ENCODE measurements at regions not wholly inside any gene's neighbourhood (a gene's known extent, or its start where the extent isn't known, plus 50 kb on each side); places are given as distances from the start of the nearest gene placed in this dataset.

DNA sequence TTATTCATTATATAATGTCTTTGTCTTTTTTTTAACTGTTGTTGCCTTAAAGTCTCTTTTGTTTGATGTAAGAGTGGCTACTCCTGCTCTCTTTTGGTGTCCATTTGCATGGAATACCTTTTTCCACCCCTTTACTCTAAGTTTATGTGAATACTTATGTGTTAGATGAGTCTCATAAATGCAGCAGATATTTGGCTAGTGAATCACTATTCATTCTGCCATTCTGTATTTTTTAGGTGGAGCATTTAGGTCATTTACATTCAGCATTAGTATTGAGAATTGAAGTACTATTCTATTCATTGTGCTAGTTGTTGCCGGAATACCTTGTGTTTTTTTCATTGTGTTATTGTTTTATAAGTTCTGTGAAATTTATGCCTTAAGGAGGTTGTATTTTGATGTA, 317.1 kb downstream of the ANXA1 start:
- WGBS, 2 donors = 87% methylated on average over 1 of the region's 1 CpG
- intact Hi-C loops (cut with DNase I) = no loop called here
- H3K27me3 ChIP-seq (ENCODE audit: control insufficient read depth in 1 of 2, insufficient read depth in 2 of 2, low read length in 1 of 2) = no peaks in the 10 kb centered on the region

GRCh38 chr9:73470766-73471165, 319.1 kb downstream of the ANXA1 start:
- DNase-seq (no peak), ATAC-seq (ENCODE audit: low FRiP score) (no peak)
- H3K9me3 ChIP-seq (ENCODE audit: control insufficient read depth, low read length) = no peaks in the 10 kb centered on the region
- H3K4me3 ChIP-seq (ENCODE audit: low read length in 2 of 2) = no peak overlapping the region
- H3K4me1 ChIP-seq (ENCODE audit: control insufficient read depth in 1 of 2, insufficient read depth in 2 of 2, low read length in 2 of 2) = no peaks in the 10 kb centered on the region
- intact Hi-C loops (cut with DNase I) = no loop called here
- no peaks in the 10 kb centered on the region for H3K27me3 ChIP-seq (ENCODE audit: control insufficient read depth in 1 of 2, insufficient read depth in 2 of 2, low read length in 1 of 2)
- H3K36me3 ChIP-seq (ENCODE audit: control insufficient read depth in 1 of 2, insufficient read depth in 2 of 2, low read length in 1 of 2) = no peaks in the 10 kb centered on the region
- H3K27ac ChIP-seq (ENCODE audit: low read depth in 1 of 2, low read length in 2 of 2) = no peak overlapping the region
- WGBS, 2 donors = 48 to 52% methylated on average over 3 of the region's 3 CpGs

More for the DNA sequence above, 317.1 kb downstream of the ANXA1 start:
- ATAC-seq (ENCODE audit: low FRiP score) = no peak
- H3K36me3 ChIP-seq (ENCODE audit: control insufficient read depth in 1 of 2, insufficient read depth in 2 of 2, low read length in 1 of 2) = no peaks in the 10 kb centered on the region
- no peak overlapping the region for H3K27ac ChIP-seq (ENCODE audit: low read depth in 1 of 2, low read length in 2 of 2)
- no peak for DNase-seq
- no peaks in the 10 kb centered on the region for H3K4me1 ChIP-seq (ENCODE audit: control insufficient read depth in 1 of 2, insufficient read depth in 2 of 2, low read length in 2 of 2)
- H3K9me3 ChIP-seq (ENCODE audit: control insufficient read depth, low read length) = no peaks in the 10 kb centered on the region
- no peak overlapping the region for H3K4me3 ChIP-seq (ENCODE audit: low read length in 2 of 2)

DNA sequence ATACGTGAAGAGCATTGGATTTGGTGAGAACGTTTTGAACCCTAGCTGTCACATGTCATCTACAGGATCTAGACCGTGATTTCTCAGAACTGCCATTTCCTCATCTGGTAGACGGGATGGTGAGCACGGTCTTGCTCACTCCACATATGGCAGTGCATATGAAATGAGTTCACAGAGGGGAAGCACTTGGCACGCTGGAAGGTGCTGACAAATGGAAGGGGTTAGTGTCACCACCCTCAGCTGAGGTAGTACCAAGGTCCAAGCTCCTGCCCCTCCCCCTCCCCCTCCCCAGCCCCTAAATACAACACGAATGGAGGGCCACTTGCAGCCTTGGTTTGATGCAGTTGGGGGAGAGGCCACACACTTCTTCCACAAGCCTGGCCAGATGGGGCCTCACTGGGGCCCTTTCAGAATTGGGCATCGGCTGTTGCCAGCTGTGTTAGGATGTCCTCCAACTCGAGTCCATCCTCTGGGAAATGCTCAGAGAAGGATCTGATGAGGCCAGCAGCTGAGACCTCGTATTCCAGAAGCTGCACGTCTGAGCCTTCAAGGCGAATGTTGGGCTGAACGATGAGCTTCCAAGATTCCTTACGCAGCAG, 322.4 kb downstream of the ANXA1 start:
- intact Hi-C loops (cut with DNase I) = no loop called here
- Histone ChIP-seq H3K27ac (ENCODE audit: low read depth in 1 of 2, low read length in 2 of 2) (no peak overlapping the region), H3K36me3 (ENCODE audit: control insufficient read depth in 1 of 2, insufficient read depth in 2 of 2, low read length in 1 of 2) (no peaks in the 10 kb centered on the region), H3K27me3 (ENCODE audit: control insufficient read depth in 1 of 2, insufficient read depth in 2 of 2, low read length in 1 of 2) (no peaks in the 10 kb centered on the region), H3K4me3 (ENCODE audit: low read length in 2 of 2) (no peak overlapping the region), H3K4me1 (ENCODE audit: control insufficient read depth in 1 of 2, insufficient read depth in 2 of 2, low read length in 2 of 2) (no peaks in the 10 kb centered on the region), H3K9me3 (ENCODE audit: control insufficient read depth, low read length) (no peaks in the 10 kb centered on the region)
- DNase-seq = no peak
- WGBS, 2 donors = 85 to 87% methylated on average over 14 of the region's 14 CpGs
- ATAC-seq (ENCODE audit: low FRiP score) = peak; percentile 13

- Histone ChIP-seq H3K27ac (ENCODE audit: low read depth in 1 of 2, low read length in 2 of 2) (no peak overlapping the region), H3K4me1 (ENCODE audit: control insufficient read depth in 1 of 2, insufficient read depth in 2 of 2, low read length in 2 of 2) (no peaks in the 10 kb centered on the region), H3K9me3 (ENCODE audit: control insufficient read depth, low read length) (no peaks in the 10 kb centered on the region), H3K36me3 (ENCODE audit: control insufficient read depth in 1 of 2, insufficient read depth in 2 of 2, low read length in 1 of 2) (no peaks in the 10 kb centered on the region), H3K27me3 (ENCODE audit: control insufficient read depth in 1 of 2, insufficient read depth in 2 of 2, low read length in 1 of 2) (no peaks in the 10 kb centered on the region), H3K4me3 (ENCODE audit: low read length in 2 of 2) (no peak overlapping the region)
- 91 to 98% methylated on average over 20 of the region's 20 CpGs for WGBS, 2 donors
- intact Hi-C loops (cut with DNase I) = no loop called here
- DNase-seq = peak in 1 of 2 donors; percentile 74
- ATAC-seq (ENCODE audit: low FRiP score) = peak; percentile 59
Measured at GRCh38 chr9:73474625-73475024, 323.0 kb downstream of the ANXA1 start.

DNA sequence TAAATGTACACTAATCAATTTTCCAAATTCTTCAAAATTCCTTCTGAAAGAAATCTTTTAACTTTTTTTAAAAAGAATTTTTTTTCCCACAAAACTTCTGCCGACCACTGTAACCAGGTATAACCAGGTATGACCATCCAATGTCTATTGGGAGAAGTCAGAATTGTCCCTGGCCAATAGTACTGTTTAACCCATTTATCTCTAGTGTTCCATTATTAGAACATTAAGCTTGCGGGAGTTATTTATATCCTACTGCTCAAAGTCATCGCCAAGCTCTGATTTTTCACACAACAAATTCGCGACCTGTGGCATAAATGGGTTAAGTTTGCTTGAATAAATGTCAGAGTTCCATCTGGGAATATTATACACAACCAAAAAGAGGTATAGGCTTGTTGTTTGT, 343.2 kb downstream of the ANXA1 start:
- ATAC-seq (ENCODE audit: low FRiP score) (no peak), DNase-seq (no peak)
- H3K36me3 ChIP-seq (ENCODE audit: control insufficient read depth in 1 of 2, insufficient read depth in 2 of 2, low read length in 1 of 2) = no peaks in the 10 kb centered on the region
- H3K4me3 ChIP-seq (ENCODE audit: low read length in 2 of 2) = no peak overlapping the region
- 79 to 83% methylated on average over 5 of the region's 5 CpGs for whole genome bisulfite sequencing, 2 donors
- H3K27ac ChIP-seq (ENCODE audit: low read depth in 1 of 2, low read length in 2 of 2) = no peak overlapping the region
- H3K9me3 ChIP-seq (ENCODE audit: control insufficient read depth, low read length) = peaks cover 5% of the 10 kb centered on the region
- intact Hi-C loops (cut with DNase I) = no loop called here
- no peaks in the 10 kb centered on the region for H3K27me3 ChIP-seq (ENCODE audit: control insufficient read depth in 1 of 2, insufficient read depth in 2 of 2, low read length in 1 of 2)
- H3K4me1 ChIP-seq (ENCODE audit: control insufficient read depth in 1 of 2, insufficient read depth in 2 of 2, low read length in 2 of 2) = no peaks in the 10 kb centered on the region

DNA sequence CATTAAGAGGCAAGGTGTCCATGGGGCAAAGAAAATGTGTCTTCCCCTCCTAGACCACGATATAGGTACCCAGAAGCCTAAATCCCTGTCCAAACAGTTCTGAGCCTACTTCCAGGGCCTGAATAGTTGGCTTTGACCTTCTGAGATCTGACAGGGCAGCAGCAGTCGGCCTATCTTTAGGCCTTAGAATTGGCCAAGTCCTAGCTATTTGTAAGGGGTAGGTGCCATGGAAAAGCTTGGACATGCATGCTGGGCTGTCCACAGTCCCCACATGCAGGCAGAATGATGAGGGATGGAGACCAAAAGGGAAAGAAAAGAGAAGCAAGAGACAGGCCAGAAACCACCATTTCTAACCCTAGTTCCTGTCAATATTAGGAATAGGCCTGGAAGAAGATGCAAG, 346.1 kb downstream of the ANXA1 start:
- intact Hi-C loops (cut with DNase I) = no loop called here
- WGBS, 2 donors = 62 to 63% methylated on average over 2 of the region's 2 CpGs
- ATAC-seq (ENCODE audit: low FRiP score) (no peak), DNase-seq (no peak)
- no peak overlapping the region for H3K27ac ChIP-seq (ENCODE audit: low read depth in 1 of 2, low read length in 2 of 2)
- H3K36me3 ChIP-seq (ENCODE audit: control insufficient read depth in 1 of 2, insufficient read depth in 2 of 2, low read length in 1 of 2) = no peaks in the 10 kb centered on the region
- H3K4me1 ChIP-seq (ENCODE audit: control insufficient read depth in 1 of 2, insufficient read depth in 2 of 2, low read length in 2 of 2) = no peaks in the 10 kb centered on the region
- H3K27me3 ChIP-seq (ENCODE audit: control insufficient read depth in 1 of 2, insufficient read depth in 2 of 2, low read length in 1 of 2) = no peaks in the 10 kb centered on the region
- H3K4me3 ChIP-seq (ENCODE audit: low read length in 2 of 2) = no peak overlapping the region
- H3K9me3 ChIP-seq (ENCODE audit: control insufficient read depth, low read length) = peaks cover 6% of the 10 kb centered on the region

GRCh38 chr9:73515216-73515615, 363.6 kb downstream of the ANXA1 start:
- Histone ChIP-seq H3K9me3 (ENCODE audit: control insufficient read depth, low read length) (no peaks in the 10 kb centered on the region), H3K4me1 (ENCODE audit: control insufficient read depth in 1 of 2, insufficient read depth in 2 of 2, low read length in 2 of 2) (no peaks in the 10 kb centered on the region), H3K4me3 (ENCODE audit: low read length in 2 of 2) (no peak overlapping the region), H3K27me3 (ENCODE audit: control insufficient read depth in 1 of 2, insufficient read depth in 2 of 2, low read length in 1 of 2) (no peaks in the 10 kb centered on the region), H3K27ac (ENCODE audit: low read depth in 1 of 2, low read length in 2 of 2) (no peak overlapping the region), H3K36me3 (ENCODE audit: control insufficient read depth in 1 of 2, insufficient read depth in 2 of 2, low read length in 1 of 2) (no peaks in the 10 kb centered on the region)
- intact Hi-C loops (cut with DNase I) = no loop called here
- WGBS, 2 donors = 8 to 13% methylated on average over 4 of the region's 4 CpGs
- no peak for DNase-seq
- no peak for ATAC-seq (ENCODE audit: low FRiP score)

DNA sequence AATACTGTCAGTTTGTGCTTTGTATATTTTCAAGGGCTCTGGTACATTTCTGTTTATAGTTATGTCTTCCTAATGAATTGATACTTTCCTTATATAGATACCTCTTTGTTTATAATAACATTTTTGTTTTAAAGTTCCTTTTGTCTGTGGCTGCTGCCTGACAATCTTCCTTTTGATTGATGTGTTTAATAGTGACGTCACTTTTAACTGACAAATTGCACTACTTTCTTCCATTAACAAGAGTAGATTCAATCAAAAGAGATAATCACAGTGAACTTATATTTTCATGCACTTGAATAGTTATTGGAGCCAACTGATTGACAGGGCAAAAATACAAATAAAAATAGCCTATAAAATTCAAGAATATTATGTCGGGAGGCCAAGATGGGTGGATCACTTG, 371.7 kb downstream of the ANXA1 start:
- Histone ChIP-seq H3K27me3 (ENCODE audit: control insufficient read depth in 1 of 2, insufficient read depth in 2 of 2, low read length in 1 of 2) (no peaks in the 10 kb centered on the region), H3K4me1 (ENCODE audit: control insufficient read depth in 1 of 2, insufficient read depth in 2 of 2, low read length in 2 of 2) (no peaks in the 10 kb centered on the region), H3K4me3 (ENCODE audit: low read length in 2 of 2) (no peak overlapping the region), H3K27ac (ENCODE audit: low read depth in 1 of 2, low read length in 2 of 2) (no peak overlapping the region), H3K9me3 (ENCODE audit: control insufficient read depth, low read length) (peaks cover 2% of the 10 kb centered on the region), H3K36me3 (ENCODE audit: control insufficient read depth in 1 of 2, insufficient read depth in 2 of 2, low read length in 1 of 2) (no peaks in the 10 kb centered on the region)
- no peak for ATAC-seq (ENCODE audit: low FRiP score)
- WGBS, 2 donors = 73 to 76% methylated on average over 2 of the region's 2 CpGs
- no peak for DNase-seq
- intact Hi-C loops (cut with DNase I) = no loop called here

DNA sequence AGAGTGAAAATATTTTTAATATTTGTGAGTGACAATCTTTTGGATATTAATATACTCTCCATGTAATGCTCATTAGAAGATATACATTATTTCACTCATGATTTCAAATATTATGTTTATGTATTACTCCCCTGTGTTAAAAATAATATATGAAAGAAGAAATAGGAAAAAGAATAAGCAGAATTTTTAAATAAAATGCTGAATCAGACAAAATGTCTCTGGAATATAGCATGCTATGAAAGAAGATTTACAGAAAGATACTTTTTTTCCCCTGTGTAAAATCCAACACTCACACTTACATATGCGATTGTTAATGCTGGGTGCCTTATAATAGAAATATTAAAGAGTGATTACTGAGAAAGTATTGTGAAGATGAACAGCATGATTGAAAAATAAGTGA, 373.7 kb downstream of the ANXA1 start:
- no peaks in the 10 kb centered on the region for H3K36me3 ChIP-seq (ENCODE audit: control insufficient read depth in 1 of 2, insufficient read depth in 2 of 2, low read length in 1 of 2)
- no peak overlapping the region for H3K4me3 ChIP-seq (ENCODE audit: low read length in 2 of 2)
- H3K4me1 ChIP-seq (ENCODE audit: control insufficient read depth in 1 of 2, insufficient read depth in 2 of 2, low read length in 2 of 2) = no peaks in the 10 kb centered on the region
- H3K27me3 ChIP-seq (ENCODE audit: control insufficient read depth in 1 of 2, insufficient read depth in 2 of 2, low read length in 1 of 2) = no peaks in the 10 kb centered on the region
- no peak for ATAC-seq (ENCODE audit: low FRiP score)
- intact Hi-C loops (cut with DNase I) = no loop called here
- peaks cover 2% of the 10 kb centered on the region for H3K9me3 ChIP-seq (ENCODE audit: control insufficient read depth, low read length)
- WGBS, 2 donors = 87 to 90% methylated on average over 1 of the region's 1 CpG
- H3K27ac ChIP-seq (ENCODE audit: low read depth in 1 of 2, low read length in 2 of 2) = no peak overlapping the region
- no peak for DNase-seq
